Neural cell (in vitro differentiated cells): ENCODE measurements at regions not wholly inside any gene's neighbourhood (a gene's known extent, or its start where the extent isn't known, plus 50 kb on each side); places are given as distances from the start of the nearest gene placed in this dataset.

Experiments used
- H2AFZ ChIP-seq: fragments of 200-600, 300-800 bp; sonication (generic), shearing (Covaris generic); 2 replicates; pipeline ENCODE4 v1.6.0; 2014; ENCODE audit warnings: low read depth, mild to moderate bottlenecking, antibody characterized with exemption, low read length, moderate library complexity
- H3F3A ChIP-seq: fragments of 200-600 bp; shearing (Covaris generic); 2 replicates; pipeline ENCODE4 v1.6.1; 2016; ENCODE audit warnings: mild to moderate bottlenecking, moderate library complexity, mixed read lengths, antibody characterized with exemption, low read length; ENCODE audit not compliant: insufficient read depth, poor library complexity, severe bottlenecking
- H3K27ac ChIP-seq: fragments of 200-600, 300-800 bp; sonication (generic), shearing (Covaris generic); 2 replicates; pipeline ENCODE4 v1.5.1; 2014; ENCODE audit warnings: mild to moderate bottlenecking, low read length, moderate library complexity
- H3K27me3 ChIP-seq: fragments of 300-800, 200-600 bp; sonication (generic), shearing (Covaris generic); 2 replicates; pipeline ENCODE4 v1.6.0; 2014; ENCODE audit warnings: mild to moderate bottlenecking, low read depth, low read length, moderate library complexity; ENCODE audit not compliant: insufficient read depth
- H3K36me3 ChIP-seq: fragments of 300-800, 200-600 bp; sonication (generic), shearing (Covaris generic); 2 replicates; pipeline ENCODE4 v1.5.1; 2014; ENCODE audit warnings: mild to moderate bottlenecking, antibody characterized with exemption, low read length, moderate library complexity; ENCODE audit not compliant: insufficient read depth
- H3K4me2 ChIP-seq: fragments of 300-800, 200-600 bp; sonication (generic), shearing (Covaris generic); 2 replicates; pipeline ENCODE4 v1.6.0; 2014; ENCODE audit warnings: mild to moderate bottlenecking, low read length
- H3K4me3 ChIP-seq: fragments of 300-800, 200-600 bp; sonication (generic), shearing (Covaris generic); 2 replicates; pipeline ENCODE4 v1.5.1; 2014; ENCODE audit warnings: mild to moderate bottlenecking, low read length, moderate library complexity
- H3K79me2 ChIP-seq: fragments of 200-600 bp; shearing (Covaris generic); replicated peaks from 2 replicates; pipeline ENCODE4 v1.6.0; 2014; ENCODE audit warnings: mild to moderate bottlenecking, low read length, moderate library complexity; ENCODE audit not compliant: insufficient read depth
- H3K9ac ChIP-seq: fragments of 300-800, 200-600 bp; sonication (generic), shearing (Covaris generic); 2 replicates; pipeline ENCODE4 v1.6.1; 2016; ENCODE audit warnings: mild to moderate bottlenecking, low read length, mixed read lengths
- H3K9me2 ChIP-seq: fragments of 200-600 bp; shearing (Covaris generic); 2 replicates; pipeline ENCODE4 v1.6.1; 2016; ENCODE audit warnings: mild to moderate bottlenecking, low read length, mixed read lengths; ENCODE audit not compliant: insufficient read depth
- H3K9me3 ChIP-seq: fragments of 200-600, 300-800 bp; sonication (generic), shearing (Covaris generic); 2 replicates; pipeline ENCODE4 v1.6.1; 2016; ENCODE audit warnings: mild to moderate bottlenecking, mixed run types, low read length, moderate library complexity, mixed read lengths
- H4K20me1 ChIP-seq: fragments of 200-600 bp; shearing (Covaris generic); 2 replicates; pipeline ENCODE4 v1.6.1; 2016; ENCODE audit warnings: mild to moderate bottlenecking, mixed run types; ENCODE audit not compliant: insufficient read depth
- EP300 ChIP-seq: fragments of 450-650 bp; conservative IDR thresholded peaks from 2 replicates; pipeline ENCODE4 v1.6.1; 2014; ENCODE audit warnings: antibody characterized with exemption, mild to moderate bottlenecking, moderate library complexity; ENCODE audit not compliant: poor library complexity, severe bottlenecking
- EZH2 ChIP-seq: fragments of 200-600, 300-800 bp; shearing (Covaris generic), sonication (generic); IDR thresholded peaks from 2 replicates; pipeline ENCODE4 v1.6.1; 2014; ENCODE audit warnings: antibody characterized with exemption, low read length, borderline replicate concordance, mild to moderate bottlenecking; ENCODE audit not compliant: insufficient read depth, poor library complexity, severe bottlenecking
- MXI1 ChIP-seq: fragments of 450-650 bp; conservative IDR thresholded peaks from 2 replicates; pipeline ENCODE4 v1.6.1; 2014; ENCODE audit warnings: antibody characterized with exemption, mild to moderate bottlenecking; ENCODE audit not compliant: poor library complexity, severe bottlenecking
- POLR2AphosphoS5 ChIP-seq: IDR thresholded peaks from 2 replicates; pipeline ENCODE4 v1.6.1; 2012
- RAD21 ChIP-seq: fragments of 450-650 bp; conservative IDR thresholded peaks from 2 replicates; pipeline ENCODE4 v1.6.1; 2014; ENCODE audit warnings: antibody characterized with exemption, mild to moderate bottlenecking, moderate library complexity
- SMC3 ChIP-seq: fragments of 450-650 bp; conservative IDR thresholded peaks from 2 replicates; pipeline ENCODE4 v1.6.1; 2014; ENCODE audit warnings: antibody characterized with exemption, mild to moderate bottlenecking, moderate library complexity; ENCODE audit not compliant: poor library complexity
- TAF1 ChIP-seq: IDR thresholded peaks from 2 replicates; pipeline ENCODE4 v1.6.1; 2012; ENCODE audit warnings: low read depth
- TF ChIP-seq, protein P1 (sequence below): fragments of 450-650 bp; IDR thresholded peaks from 2 replicates; pipeline ENCODE4 v1.5.1; 2014; ENCODE audit warnings: antibody characterized with exemption, mild to moderate bottlenecking, moderate library complexity; ENCODE audit not compliant: poor library complexity, severe bottlenecking
- TF ChIP-seq, protein P2 (sequence below): IDR thresholded peaks from 2 replicates; pipeline ENCODE4 v1.6.1; 2012; ENCODE audit warnings: borderline replicate concordance

DNA sequence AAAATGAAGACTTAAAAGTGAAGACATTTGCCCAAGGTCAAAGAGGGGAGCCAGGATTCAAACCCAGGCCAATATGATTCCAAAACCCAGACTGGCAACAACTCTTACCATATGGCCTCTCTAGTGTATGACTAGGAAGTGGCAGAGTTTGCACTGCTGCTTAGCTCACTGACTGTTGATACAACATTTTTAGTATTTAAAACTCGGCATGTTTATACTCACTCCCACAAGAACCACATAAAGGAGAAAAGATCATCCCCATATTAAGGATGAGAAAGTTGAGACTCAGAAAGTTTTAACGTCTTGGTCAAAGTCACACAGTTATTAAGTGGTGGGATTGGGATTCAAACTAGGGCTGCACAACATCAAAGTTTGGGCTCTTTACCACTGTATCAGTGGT is 81.7 kb downstream of the CCDC34 start:
- Histone ChIP-seq H4K20me1 (no peaks in the 10 kb centered on the region), H3K9me3 (no peaks in the 10 kb centered on the region), H3F3A (no peaks in the 10 kb centered on the region), H2AFZ (no peak overlapping the region), H3K27ac (no peak overlapping the region), H3K4me2 (no peak overlapping the region), H3K9ac (no peak overlapping the region), H3K36me3 (no peaks in the 10 kb centered on the region), H3K9me2 (no peaks in the 10 kb centered on the region), H3K4me3 (no peak overlapping the region), H3K79me2 (no peaks in the 10 kb centered on the region), H3K27me3 (no peaks in the 10 kb centered on the region)
- no peak for TF ChIP-seq MXI1
- no peak for TF ChIP-seq EP300
- no peak for TF ChIP-seq POLR2AphosphoS5
- TF ChIP-seq TAF1: no peak
- TF ChIP-seq SMC3: no peak
- TF ChIP-seq, protein P1, sequence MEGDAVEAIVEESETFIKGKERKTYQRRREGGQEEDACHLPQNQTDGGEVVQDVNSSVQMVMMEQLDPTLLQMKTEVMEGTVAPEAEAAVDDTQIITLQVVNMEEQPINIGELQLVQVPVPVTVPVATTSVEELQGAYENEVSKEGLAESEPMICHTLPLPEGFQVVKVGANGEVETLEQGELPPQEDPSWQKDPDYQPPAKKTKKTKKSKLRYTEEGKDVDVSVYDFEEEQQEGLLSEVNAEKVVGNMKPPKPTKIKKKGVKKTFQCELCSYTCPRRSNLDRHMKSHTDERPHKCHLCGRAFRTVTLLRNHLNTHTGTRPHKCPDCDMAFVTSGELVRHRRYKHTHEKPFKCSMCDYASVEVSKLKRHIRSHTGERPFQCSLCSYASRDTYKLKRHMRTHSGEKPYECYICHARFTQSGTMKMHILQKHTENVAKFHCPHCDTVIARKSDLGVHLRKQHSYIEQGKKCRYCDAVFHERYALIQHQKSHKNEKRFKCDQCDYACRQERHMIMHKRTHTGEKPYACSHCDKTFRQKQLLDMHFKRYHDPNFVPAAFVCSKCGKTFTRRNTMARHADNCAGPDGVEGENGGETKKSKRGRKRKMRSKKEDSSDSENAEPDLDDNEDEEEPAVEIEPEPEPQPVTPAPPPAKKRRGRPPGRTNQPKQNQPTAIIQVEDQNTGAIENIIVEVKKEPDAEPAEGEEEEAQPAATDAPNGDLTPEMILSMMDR: no peak
- no peak for TF ChIP-seq RAD21
- no peak for TF ChIP-seq EZH2
- TF ChIP-seq, protein P2, sequence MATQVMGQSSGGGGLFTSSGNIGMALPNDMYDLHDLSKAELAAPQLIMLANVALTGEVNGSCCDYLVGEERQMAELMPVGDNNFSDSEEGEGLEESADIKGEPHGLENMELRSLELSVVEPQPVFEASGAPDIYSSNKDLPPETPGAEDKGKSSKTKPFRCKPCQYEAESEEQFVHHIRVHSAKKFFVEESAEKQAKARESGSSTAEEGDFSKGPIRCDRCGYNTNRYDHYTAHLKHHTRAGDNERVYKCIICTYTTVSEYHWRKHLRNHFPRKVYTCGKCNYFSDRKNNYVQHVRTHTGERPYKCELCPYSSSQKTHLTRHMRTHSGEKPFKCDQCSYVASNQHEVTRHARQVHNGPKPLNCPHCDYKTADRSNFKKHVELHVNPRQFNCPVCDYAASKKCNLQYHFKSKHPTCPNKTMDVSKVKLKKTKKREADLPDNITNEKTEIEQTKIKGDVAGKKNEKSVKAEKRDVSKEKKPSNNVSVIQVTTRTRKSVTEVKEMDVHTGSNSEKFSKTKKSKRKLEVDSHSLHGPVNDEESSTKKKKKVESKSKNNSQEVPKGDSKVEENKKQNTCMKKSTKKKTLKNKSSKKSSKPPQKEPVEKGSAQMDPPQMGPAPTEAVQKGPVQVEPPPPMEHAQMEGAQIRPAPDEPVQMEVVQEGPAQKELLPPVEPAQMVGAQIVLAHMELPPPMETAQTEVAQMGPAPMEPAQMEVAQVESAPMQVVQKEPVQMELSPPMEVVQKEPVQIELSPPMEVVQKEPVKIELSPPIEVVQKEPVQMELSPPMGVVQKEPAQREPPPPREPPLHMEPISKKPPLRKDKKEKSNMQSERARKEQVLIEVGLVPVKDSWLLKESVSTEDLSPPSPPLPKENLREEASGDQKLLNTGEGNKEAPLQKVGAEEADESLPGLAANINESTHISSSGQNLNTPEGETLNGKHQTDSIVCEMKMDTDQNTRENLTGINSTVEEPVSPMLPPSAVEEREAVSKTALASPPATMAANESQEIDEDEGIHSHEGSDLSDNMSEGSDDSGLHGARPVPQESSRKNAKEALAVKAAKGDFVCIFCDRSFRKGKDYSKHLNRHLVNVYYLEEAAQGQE: no peak

DNA sequence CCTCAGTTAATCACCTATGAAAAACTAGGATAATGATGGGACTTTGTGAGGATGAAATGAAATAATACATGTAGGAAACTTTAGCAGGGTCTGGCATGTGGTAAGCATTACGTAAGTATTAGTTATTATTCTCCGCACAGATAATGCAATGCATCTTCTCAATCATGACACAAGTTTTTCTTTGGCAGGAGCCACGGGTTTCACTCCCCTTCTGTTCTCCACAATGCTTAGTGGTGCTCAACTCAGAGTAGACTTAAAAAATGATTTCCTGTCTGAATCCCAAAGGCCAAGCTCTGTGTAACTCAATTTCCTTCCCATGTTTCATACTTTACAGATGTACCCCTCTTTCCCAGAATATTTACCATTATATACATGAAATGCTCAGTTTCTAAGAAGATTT is 82.9 kb downstream of the CCDC34 start:
- no peaks in the 10 kb centered on the region for H3K79me2 ChIP-seq
- H4K20me1 ChIP-seq: no peaks in the 10 kb centered on the region
- TF ChIP-seq SMC3 (no peak), EP300 (no peak)
- H3K4me3 ChIP-seq: no peak overlapping the region
- no peaks in the 10 kb centered on the region for H3K9me2 ChIP-seq
- H3K27ac ChIP-seq: no peak overlapping the region
- no peaks in the 10 kb centered on the region for H3F3A ChIP-seq
- no peak overlapping the region for H2AFZ ChIP-seq
- H3K4me2 ChIP-seq: no peak overlapping the region
- H3K9me3 ChIP-seq: no peaks in the 10 kb centered on the region
- H3K9ac ChIP-seq: no peak overlapping the region
- no peaks in the 10 kb centered on the region for H3K36me3 ChIP-seq
- no peaks in the 10 kb centered on the region for H3K27me3 ChIP-seq

DNA sequence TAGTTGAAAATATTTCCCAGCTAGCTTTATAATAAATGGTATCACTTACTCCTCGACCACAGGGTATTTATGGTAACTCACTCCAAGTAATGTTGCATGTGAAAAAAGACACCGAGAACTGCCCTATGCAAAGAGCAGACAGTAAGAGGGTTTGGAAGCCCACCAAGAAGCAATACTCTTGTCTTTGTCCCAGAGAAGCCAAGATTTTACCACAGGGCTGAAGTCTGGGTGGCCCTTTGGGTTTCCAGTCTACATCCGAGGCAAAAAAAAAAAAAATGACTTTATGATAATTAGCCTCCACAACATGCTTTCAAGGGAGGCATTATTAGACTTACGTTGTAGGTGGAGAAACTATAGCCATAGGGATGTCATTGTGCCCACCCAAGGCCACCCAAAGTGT is 83.6 kb downstream of the CCDC34 start:
- no peaks in the 10 kb centered on the region for H3K9me3 ChIP-seq
- no peak overlapping the region for H3K4me3 ChIP-seq
- H4K20me1 ChIP-seq: no peaks in the 10 kb centered on the region
- no peaks in the 10 kb centered on the region for H3K36me3 ChIP-seq
- no peaks in the 10 kb centered on the region for H3K9me2 ChIP-seq
- no peak overlapping the region for H2AFZ ChIP-seq
- no peak overlapping the region for H3K27ac ChIP-seq
- H3K27me3 ChIP-seq: no peaks in the 10 kb centered on the region
- H3F3A ChIP-seq: no peaks in the 10 kb centered on the region
- no peak overlapping the region for H3K9ac ChIP-seq
- no peaks in the 10 kb centered on the region for H3K79me2 ChIP-seq
- TF ChIP-seq SMC3 (no peak), TAF1 (no peak), POLR2AphosphoS5 (no peak), EZH2 (no peak)
- TF ChIP-seq, protein P1: no peak
- no peak overlapping the region for H3K4me2 ChIP-seq
